ENCODE measurements at regions not wholly inside any gene's neighbourhood (a gene's known extent, or its start where the extent isn't known, plus 50 kb on each side); places are given as distances from the start of the nearest gene placed in this dataset.

- no peaks in the 10 kb centered on the region for H3K9me3 ChIP-seq
- ATAC-seq (no peak), DNase-seq (no peak)
- H3K4me1 ChIP-seq: no peaks in the 10 kb centered on the region
- H3K27ac ChIP-seq: no peak overlapping the region
- no peak overlapping the region for H3K4me3 ChIP-seq
- no peaks in the 10 kb centered on the region for H3K36me3 ChIP-seq
- intact Hi-C loops (cut with DNase I): no loop called here
- TF ChIP-seq, protein P1, sequence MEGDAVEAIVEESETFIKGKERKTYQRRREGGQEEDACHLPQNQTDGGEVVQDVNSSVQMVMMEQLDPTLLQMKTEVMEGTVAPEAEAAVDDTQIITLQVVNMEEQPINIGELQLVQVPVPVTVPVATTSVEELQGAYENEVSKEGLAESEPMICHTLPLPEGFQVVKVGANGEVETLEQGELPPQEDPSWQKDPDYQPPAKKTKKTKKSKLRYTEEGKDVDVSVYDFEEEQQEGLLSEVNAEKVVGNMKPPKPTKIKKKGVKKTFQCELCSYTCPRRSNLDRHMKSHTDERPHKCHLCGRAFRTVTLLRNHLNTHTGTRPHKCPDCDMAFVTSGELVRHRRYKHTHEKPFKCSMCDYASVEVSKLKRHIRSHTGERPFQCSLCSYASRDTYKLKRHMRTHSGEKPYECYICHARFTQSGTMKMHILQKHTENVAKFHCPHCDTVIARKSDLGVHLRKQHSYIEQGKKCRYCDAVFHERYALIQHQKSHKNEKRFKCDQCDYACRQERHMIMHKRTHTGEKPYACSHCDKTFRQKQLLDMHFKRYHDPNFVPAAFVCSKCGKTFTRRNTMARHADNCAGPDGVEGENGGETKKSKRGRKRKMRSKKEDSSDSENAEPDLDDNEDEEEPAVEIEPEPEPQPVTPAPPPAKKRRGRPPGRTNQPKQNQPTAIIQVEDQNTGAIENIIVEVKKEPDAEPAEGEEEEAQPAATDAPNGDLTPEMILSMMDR (IDR thresholded peaks at IDR 0.05): no peak
- H3K27me3 ChIP-seq: no peaks in the 10 kb centered on the region
These were observed 694.4 kb upstream of the ALCAM start for GRCh38 chr3:104672331-104672730.

DNA sequence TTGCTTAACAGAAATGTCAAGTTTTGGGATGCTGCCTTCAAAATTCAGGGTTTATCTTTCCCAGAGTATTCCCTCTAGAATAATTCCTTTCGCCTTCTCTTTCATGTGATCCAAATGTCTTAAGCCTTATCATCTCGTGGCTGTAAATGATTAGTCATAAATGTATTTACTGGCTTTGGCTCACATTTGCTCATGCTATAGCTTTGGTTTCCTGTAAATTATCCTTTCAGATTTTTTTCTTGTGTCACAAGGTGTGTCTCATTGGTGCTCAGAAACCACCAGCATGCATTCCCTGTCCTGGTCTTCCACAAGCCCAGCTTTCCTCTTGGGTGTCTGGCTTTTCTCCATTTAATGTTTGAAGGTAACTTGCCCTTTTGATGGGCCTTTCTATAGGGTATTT lies 692.7 kb upstream of the ALCAM start:
- Histone ChIP-seq H3K4me3 (no peak overlapping the region), H3K9me3 (no peaks in the 10 kb centered on the region), H3K4me1 (no peaks in the 10 kb centered on the region), H3K36me3 (no peaks in the 10 kb centered on the region), H3K27ac (no peak overlapping the region), H3K27me3 (no peaks in the 10 kb centered on the region)
- DNase-seq (no peak), ATAC-seq (no peak)
- TF ChIP-seq, protein P1 (IDR thresholded peaks at IDR 0.05): no peak
- intact Hi-C loops (cut with DNase I): no loop called here

GRCh38 chr3:104676241-104676640 lies 690.5 kb upstream of the ALCAM start:
- H3K4me3 ChIP-seq: no peak overlapping the region
- no peaks in the 10 kb centered on the region for H3K4me1 ChIP-seq
- intact Hi-C loops (cut with DNase I): no loop called here
- no peak overlapping the region for H3K27ac ChIP-seq
- no peaks in the 10 kb centered on the region for H3K36me3 ChIP-seq
- TF ChIP-seq, protein P1 (IDR thresholded peaks at IDR 0.05): no peak
- no peaks in the 10 kb centered on the region for H3K9me3 ChIP-seq
- ATAC-seq (no peak), DNase-seq (no peak)
- no peaks in the 10 kb centered on the region for H3K27me3 ChIP-seq

DNA sequence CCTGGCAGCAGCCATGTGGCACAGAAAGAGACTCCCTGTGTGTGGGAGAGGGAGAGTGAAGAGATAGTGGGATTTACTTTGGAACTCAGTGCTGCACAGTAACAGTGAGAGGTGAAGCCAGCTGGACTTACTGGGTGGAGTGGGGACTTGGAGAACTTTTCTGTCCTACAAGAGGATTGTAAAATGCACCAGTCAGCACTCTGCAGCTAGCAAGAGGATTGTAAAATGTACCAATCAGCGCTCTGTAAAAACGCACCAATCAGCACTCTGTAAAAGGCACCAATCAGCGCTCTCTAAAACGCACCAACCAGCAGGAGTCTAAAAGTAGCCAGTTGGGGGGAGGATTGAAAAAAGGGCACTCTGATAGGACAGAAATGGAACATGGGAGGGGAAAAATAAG lies 688.8 kb upstream of the ALCAM start:
- ATAC-seq (no peak), DNase-seq (no peak)
- TF ChIP-seq, protein P1 (IDR thresholded peaks at IDR 0.05): no peak

GRCh38 chr3:104685492-104685891 lies 681.2 kb upstream of the ALCAM start:
- intact Hi-C loops (cut with DNase I): no loop called here
- H3K4me3 ChIP-seq: no peak overlapping the region
- H3K27me3 ChIP-seq: no peaks in the 10 kb centered on the region
- no peaks in the 10 kb centered on the region for H3K36me3 ChIP-seq
- no peaks in the 10 kb centered on the region for H3K4me1 ChIP-seq
- H3K27ac ChIP-seq: no peak overlapping the region
- ATAC-seq (no peak), DNase-seq (no peak)
- TF ChIP-seq, protein P1 (IDR thresholded peaks at IDR 0.05): no peak
- H3K9me3 ChIP-seq: no peaks in the 10 kb centered on the region

More for the DNA sequence above, 688.8 kb upstream of the ALCAM start:
- Histone ChIP-seq H3K27ac (no peak overlapping the region), H3K9me3 (no peaks in the 10 kb centered on the region), H3K27me3 (no peaks in the 10 kb centered on the region), H3K4me1 (no peaks in the 10 kb centered on the region), H3K4me3 (no peak overlapping the region), H3K36me3 (no peaks in the 10 kb centered on the region)
- intact Hi-C loops (cut with DNase I): no loop called here

- ATAC-seq (no peak), DNase-seq (no peak)
- Histone ChIP-seq H3K27ac (no peak overlapping the region), H3K27me3 (no peaks in the 10 kb centered on the region), H3K36me3 (no peaks in the 10 kb centered on the region), H3K9me3 (no peaks in the 10 kb centered on the region), H3K4me3 (no peak overlapping the region), H3K4me1 (no peaks in the 10 kb centered on the region)
- intact Hi-C loops (cut with DNase I): no loop called here
- TF ChIP-seq, protein P1 (IDR thresholded peaks at IDR 0.05): no peak
These were observed 679.3 kb upstream of the ALCAM start for GRCh38 chr3:104687362-104687761.

All from upper lobe of right lung (tissue), 1 donor.